ENCODE measurements at regions not wholly inside any gene's neighbourhood (a gene's known extent, or its start where the extent isn't known, plus 50 kb on each side); places are given as distances from the start of the nearest gene placed in this dataset.

DNA sequence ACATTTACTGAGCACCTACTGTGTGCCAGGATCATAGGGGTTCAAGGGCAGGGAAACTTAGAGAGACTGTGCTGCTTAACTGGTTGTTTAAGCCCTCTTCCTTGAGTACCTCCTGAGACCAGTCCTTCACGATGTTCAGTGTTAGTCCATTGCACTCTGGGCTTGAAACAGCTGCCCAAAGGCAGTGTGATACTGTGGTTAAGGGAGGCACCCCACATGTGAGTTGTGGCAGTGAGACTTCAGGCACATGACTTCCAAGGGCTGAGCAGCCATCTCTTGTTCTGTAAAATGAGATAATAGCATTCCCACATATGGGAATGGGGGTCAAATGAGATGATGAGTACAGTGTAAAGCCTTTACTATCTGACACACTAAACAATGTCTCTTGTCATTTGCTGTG is 75.1 kb downstream of the LINGO1 start:
- Histone ChIP-seq H3K27me3 (ENCODE audit: insufficient read depth, low read length) (peaks cover 13% of the 10 kb centered on the region; the same call in 1 of the 2 replicates), H3K79me2 (ENCODE audit: insufficient read depth, low read length) (no peaks in the 10 kb centered on the region), H2AFZ (ENCODE audit: low read length) (no peak overlapping the region), H3K4me3 (ENCODE audit: low read depth, low read length, poor library complexity, severe bottlenecking) (no peak overlapping the region), H3K36me3 (ENCODE audit: insufficient read depth, low read length) (no peaks in the 10 kb centered on the region), H3K4me2 (ENCODE audit: low read length) (no peak overlapping the region), H4K20me1 (ENCODE audit: insufficient read depth, low read length) (no peaks in the 10 kb centered on the region), H3K9me3 (ENCODE audit: low read length) (no peaks in the 10 kb centered on the region), H3K9me2 (ENCODE audit: low read depth, low read length) (no peaks in the 10 kb centered on the region), H3F3A (ENCODE audit: insufficient read depth, low read length) (no peaks in the 10 kb centered on the region), H3K4me1 (ENCODE audit: insufficient read depth, low read length, severe bottlenecking) (no peaks in the 10 kb centered on the region), H3K9ac (ENCODE audit: low read length) (no peak overlapping the region), H3K27ac (ENCODE audit: low read depth, low read length, poor library complexity, severe bottlenecking) (no peak overlapping the region)
- TF ChIP-seq, protein P1, sequence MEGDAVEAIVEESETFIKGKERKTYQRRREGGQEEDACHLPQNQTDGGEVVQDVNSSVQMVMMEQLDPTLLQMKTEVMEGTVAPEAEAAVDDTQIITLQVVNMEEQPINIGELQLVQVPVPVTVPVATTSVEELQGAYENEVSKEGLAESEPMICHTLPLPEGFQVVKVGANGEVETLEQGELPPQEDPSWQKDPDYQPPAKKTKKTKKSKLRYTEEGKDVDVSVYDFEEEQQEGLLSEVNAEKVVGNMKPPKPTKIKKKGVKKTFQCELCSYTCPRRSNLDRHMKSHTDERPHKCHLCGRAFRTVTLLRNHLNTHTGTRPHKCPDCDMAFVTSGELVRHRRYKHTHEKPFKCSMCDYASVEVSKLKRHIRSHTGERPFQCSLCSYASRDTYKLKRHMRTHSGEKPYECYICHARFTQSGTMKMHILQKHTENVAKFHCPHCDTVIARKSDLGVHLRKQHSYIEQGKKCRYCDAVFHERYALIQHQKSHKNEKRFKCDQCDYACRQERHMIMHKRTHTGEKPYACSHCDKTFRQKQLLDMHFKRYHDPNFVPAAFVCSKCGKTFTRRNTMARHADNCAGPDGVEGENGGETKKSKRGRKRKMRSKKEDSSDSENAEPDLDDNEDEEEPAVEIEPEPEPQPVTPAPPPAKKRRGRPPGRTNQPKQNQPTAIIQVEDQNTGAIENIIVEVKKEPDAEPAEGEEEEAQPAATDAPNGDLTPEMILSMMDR (IDR thresholded peaks at IDR 0.05; ENCODE audit: low read length): no peak
- no peak for TF ChIP-seq EZH2 (IDR thresholded peaks at IDR 0.05; ENCODE audit: borderline replicate concordance, low read length)

DNA sequence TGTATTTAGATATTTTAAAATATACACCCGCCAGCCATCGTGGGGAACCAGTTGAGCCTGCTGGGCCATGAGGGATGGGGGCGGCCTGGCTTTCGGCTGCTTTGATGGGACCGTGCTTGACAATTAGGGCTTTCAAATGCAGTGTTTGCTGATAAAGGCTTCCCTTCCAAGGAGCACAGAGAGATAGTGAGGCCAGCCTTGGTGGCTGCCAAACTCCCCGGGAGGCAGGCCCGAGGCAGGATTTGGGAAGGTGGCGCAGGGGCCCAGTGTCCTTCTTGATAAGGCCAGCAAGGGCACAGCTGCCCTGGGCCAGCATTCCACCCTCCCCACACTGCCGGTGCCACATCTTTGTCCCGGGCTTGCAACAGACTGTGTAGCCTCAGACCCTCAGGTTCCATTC is 75.6 kb downstream of the LINGO1 start:
- H3K9ac ChIP-seq (ENCODE audit: low read length): no peak overlapping the region
- TF ChIP-seq EZH2 (IDR thresholded peaks at IDR 0.05; ENCODE audit: borderline replicate concordance, low read length): no peak
- TF ChIP-seq, protein P1 (IDR thresholded peaks at IDR 0.05; ENCODE audit: low read length): no peak
- H3K4me3 ChIP-seq (ENCODE audit: low read depth, low read length, poor library complexity, severe bottlenecking): no peak overlapping the region
- no peak overlapping the region for H3K27ac ChIP-seq (ENCODE audit: low read depth, low read length, poor library complexity, severe bottlenecking)
- H2AFZ ChIP-seq (ENCODE audit: low read length): no peak overlapping the region
- H3K36me3 ChIP-seq (ENCODE audit: insufficient read depth, low read length): no peaks in the 10 kb centered on the region
- no peaks in the 10 kb centered on the region for H3K4me1 ChIP-seq (ENCODE audit: insufficient read depth, low read length, severe bottlenecking)
- H3K9me2 ChIP-seq (ENCODE audit: low read depth, low read length): no peaks in the 10 kb centered on the region
- H3K9me3 ChIP-seq (ENCODE audit: low read length): no peaks in the 10 kb centered on the region
- H4K20me1 ChIP-seq (ENCODE audit: insufficient read depth, low read length): no peaks in the 10 kb centered on the region
- no peaks in the 10 kb centered on the region for H3F3A ChIP-seq (ENCODE audit: insufficient read depth, low read length)
- H3K27me3 ChIP-seq (ENCODE audit: insufficient read depth, low read length): peaks cover 13% of the 10 kb centered on the region; the same call in 1 of the 2 replicates
- no peaks in the 10 kb centered on the region for H3K79me2 ChIP-seq (ENCODE audit: insufficient read depth, low read length)
- no peak overlapping the region for H3K4me2 ChIP-seq (ENCODE audit: low read length)

DNA sequence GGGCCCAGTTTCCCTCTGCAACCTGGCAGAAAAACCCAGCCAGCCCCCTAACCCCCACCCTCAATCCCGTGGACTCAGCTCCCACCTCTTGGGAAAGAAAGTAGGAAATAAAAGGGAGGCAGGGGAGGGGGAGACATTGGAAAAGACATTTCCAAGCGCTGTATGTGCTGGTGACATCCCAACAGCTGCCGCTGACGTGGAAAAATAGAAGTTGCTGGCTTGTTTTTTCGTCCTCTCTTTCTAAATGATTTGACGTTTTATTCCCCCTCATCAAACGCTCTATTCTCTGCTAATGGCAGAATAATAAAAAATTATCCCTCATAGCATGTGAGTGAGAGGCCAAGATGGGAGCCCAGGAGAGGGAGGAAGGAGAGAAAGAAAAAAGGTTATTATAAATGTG is 76.1 kb downstream of the LINGO1 start:
- no peaks in the 10 kb centered on the region for H3K9me3 ChIP-seq (ENCODE audit: low read length)
- no peaks in the 10 kb centered on the region for H3K79me2 ChIP-seq (ENCODE audit: insufficient read depth, low read length)
- no peak overlapping the region for H3K4me3 ChIP-seq (ENCODE audit: low read depth, low read length, poor library complexity, severe bottlenecking)
- no peak overlapping the region for H3K27ac ChIP-seq (ENCODE audit: low read depth, low read length, poor library complexity, severe bottlenecking)
- no peaks in the 10 kb centered on the region for H3F3A ChIP-seq (ENCODE audit: insufficient read depth, low read length)
- TF ChIP-seq, protein P1 (IDR thresholded peaks at IDR 0.05; ENCODE audit: low read length): no peak
- no peak for TF ChIP-seq EZH2 (IDR thresholded peaks at IDR 0.05; ENCODE audit: borderline replicate concordance, low read length)
- H3K27me3 ChIP-seq (ENCODE audit: insufficient read depth, low read length): peaks cover 10% of the 10 kb centered on the region; the same call in 1 of the 2 replicates
- no peaks in the 10 kb centered on the region for H3K9me2 ChIP-seq (ENCODE audit: low read depth, low read length)
- no peak overlapping the region for H3K4me2 ChIP-seq (ENCODE audit: low read length)
- no peaks in the 10 kb centered on the region for H3K36me3 ChIP-seq (ENCODE audit: insufficient read depth, low read length)
- H4K20me1 ChIP-seq (ENCODE audit: insufficient read depth, low read length): no peaks in the 10 kb centered on the region
- no peaks in the 10 kb centered on the region for H3K4me1 ChIP-seq (ENCODE audit: insufficient read depth, low read length, severe bottlenecking)
- no peak overlapping the region for H3K9ac ChIP-seq (ENCODE audit: low read length)
- no peak overlapping the region for H2AFZ ChIP-seq (ENCODE audit: low read length)
